Thyroid gland (tissue), 4 donors: ENCODE measurements at regions not wholly inside any gene's neighbourhood (a gene's known extent, or its start where the extent isn't known, plus 50 kb on each side); places are given as distances from the start of the nearest gene placed in this dataset.

Experiments
- CTCF ChIP-seq, 6 experiments: fragments of 200-600 bp in 3 of 6; fragments of 450-650 bp in 3 of 6; sonication (generic) in 3 of 6; IDR thresholded peaks; one replicate each; pipeline ENCODE4 v1.5.1; 2016 to 2019; ENCODE audit warnings: antibody characterized with exemption in 6 of 6, mild to moderate bottlenecking in 2 of 6, inconsistent platforms in 1 of 6, moderate library complexity in 1 of 6
- POLR2A ChIP-seq, 2 donors: fragments of 450-650 bp; IDR thresholded peaks; one replicate each; pipeline ENCODE4 v1.6.1; 2017; ENCODE audit warnings: antibody characterized with exemption in 2 of 2, mild to moderate bottlenecking in 2 of 2, moderate library complexity in 1 of 2

GRCh38 chr5:66234241-66234640, 90.1 kb downstream of the SREK1 start:
- TF ChIP-seq CTCF (IDR thresholded peaks at IDR 0.05), result no peak
- no peak for TF ChIP-seq POLR2A (IDR thresholded peaks at IDR 0.05)
